ENCODE measurements at regions not wholly inside any gene's neighbourhood (a gene's known extent, or its start where the extent isn't known, plus 50 kb on each side); places are given as distances from the start of the nearest gene placed in this dataset.

GRCh38 chr4:159016593-159017024 is 86.3 kb upstream of the RAPGEF2 start:
- peak overlapping the region; percentile 33 for H2AFZ ChIP-seq
- H3K79me2 ChIP-seq: no peaks in the 10 kb centered on the region
- H3K9ac ChIP-seq: no peak overlapping the region
- no peak overlapping the region for H3K4me2 ChIP-seq (ENCODE audit: low read length)
- no peaks in the 10 kb centered on the region for H3K36me3 ChIP-seq (ENCODE audit: control insufficient read depth, insufficient read depth, low read length)
- H3K27ac ChIP-seq: no peak overlapping the region
- no peak overlapping the region for H3K4me3 ChIP-seq (ENCODE audit: low read depth, low read length)
- H3K27me3 ChIP-seq (ENCODE audit: control insufficient read depth, insufficient read depth, low read length): no peaks in the 10 kb centered on the region
- H3K4me1 ChIP-seq: no peaks in the 10 kb centered on the region
- no peak for TF ChIP-seq CTCF (IDR thresholded peaks at IDR 0.05)
- H3K9me3 ChIP-seq (ENCODE audit: control insufficient read depth, low read length): no peaks in the 10 kb centered on the region

- H3K9ac ChIP-seq: no peak overlapping the region
- TF ChIP-seq CTCF (IDR thresholded peaks at IDR 0.05): no peak
- H3K4me3 ChIP-seq (ENCODE audit: low read depth, low read length): no peak overlapping the region
- H3K27me3 ChIP-seq (ENCODE audit: control insufficient read depth, insufficient read depth, low read length): no peaks in the 10 kb centered on the region
- H3K36me3 ChIP-seq (ENCODE audit: control insufficient read depth, insufficient read depth, low read length): no peaks in the 10 kb centered on the region
- H3K4me2 ChIP-seq (ENCODE audit: low read length): no peak overlapping the region
- no peaks in the 10 kb centered on the region for H3K79me2 ChIP-seq
- H3K9me3 ChIP-seq (ENCODE audit: control insufficient read depth, low read length): no peaks in the 10 kb centered on the region
- no peaks in the 10 kb centered on the region for H3K4me1 ChIP-seq
- H3K27ac ChIP-seq: no peak overlapping the region
- H2AFZ ChIP-seq: no peak overlapping the region
Measured at GRCh38 chr4:159017323-159018026, 85.4 kb upstream of the RAPGEF2 start.

DNA sequence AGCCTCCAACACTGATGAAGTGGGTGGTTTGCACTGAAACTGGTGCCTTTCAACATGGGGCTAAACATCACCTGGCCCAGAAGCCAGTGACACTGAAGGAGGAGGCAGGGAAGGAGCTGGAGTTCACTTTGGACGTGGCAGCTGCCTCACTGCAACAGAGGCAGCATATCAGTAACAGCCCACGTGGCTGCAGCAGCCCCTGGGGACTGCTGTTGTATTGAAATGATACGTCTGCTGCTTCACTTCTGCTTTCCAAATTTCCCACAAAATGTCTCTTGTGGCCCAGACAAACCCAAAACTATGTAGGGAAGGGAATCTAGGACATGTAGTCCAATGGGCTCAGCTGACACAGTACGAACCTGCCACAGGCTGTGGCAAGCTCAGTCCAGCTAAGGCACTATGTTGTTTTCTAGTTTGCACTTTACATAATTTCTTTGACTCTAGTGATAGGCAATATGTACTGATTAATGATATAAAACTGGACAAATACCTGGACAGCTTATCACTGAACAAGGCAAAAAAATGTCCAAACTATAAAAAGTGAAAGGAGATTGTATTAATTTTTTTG is 84.7 kb upstream of the RAPGEF2 start:
- Histone ChIP-seq H3K4me1 (no peaks in the 10 kb centered on the region), H3K9me3 (ENCODE audit: control insufficient read depth, low read length) (no peaks in the 10 kb centered on the region), H2AFZ (no peak overlapping the region), H3K79me2 (no peaks in the 10 kb centered on the region), H3K27me3 (ENCODE audit: control insufficient read depth, insufficient read depth, low read length) (no peaks in the 10 kb centered on the region), H3K27ac (no peak overlapping the region), H3K4me2 (ENCODE audit: low read length) (no peak overlapping the region), H3K36me3 (ENCODE audit: control insufficient read depth, insufficient read depth, low read length) (no peaks in the 10 kb centered on the region), H3K9ac (no peak overlapping the region), H3K4me3 (ENCODE audit: low read depth, low read length) (no peak overlapping the region)
- no peak for TF ChIP-seq CTCF (IDR thresholded peaks at IDR 0.05)

- H3K4me2 ChIP-seq (ENCODE audit: low read length): no peak overlapping the region
- no peak for TF ChIP-seq CTCF (IDR thresholded peaks at IDR 0.05)
Measured at GRCh38 chr4:159019356-159019755, 83.5 kb upstream of the RAPGEF2 start.

More at GRCh38 chr4:159019356-159019755, 83.5 kb upstream of the RAPGEF2 start:
- Histone ChIP-seq H2AFZ (no peak overlapping the region), H3K4me3 (ENCODE audit: low read depth, low read length) (no peak overlapping the region), H3K79me2 (no peaks in the 10 kb centered on the region), H3K4me1 (no peaks in the 10 kb centered on the region), H3K36me3 (ENCODE audit: control insufficient read depth, insufficient read depth, low read length) (no peaks in the 10 kb centered on the region), H3K9ac (no peak overlapping the region), H3K9me3 (ENCODE audit: control insufficient read depth, low read length) (no peaks in the 10 kb centered on the region), H3K27me3 (ENCODE audit: control insufficient read depth, insufficient read depth, low read length) (no peaks in the 10 kb centered on the region), H3K27ac (no peak overlapping the region)
